ENCODE measurements at regions not wholly inside any gene's neighbourhood (a gene's known extent, or its start where the extent isn't known, plus 50 kb on each side); places are given as distances from the start of the nearest gene placed in this dataset.

DNA sequence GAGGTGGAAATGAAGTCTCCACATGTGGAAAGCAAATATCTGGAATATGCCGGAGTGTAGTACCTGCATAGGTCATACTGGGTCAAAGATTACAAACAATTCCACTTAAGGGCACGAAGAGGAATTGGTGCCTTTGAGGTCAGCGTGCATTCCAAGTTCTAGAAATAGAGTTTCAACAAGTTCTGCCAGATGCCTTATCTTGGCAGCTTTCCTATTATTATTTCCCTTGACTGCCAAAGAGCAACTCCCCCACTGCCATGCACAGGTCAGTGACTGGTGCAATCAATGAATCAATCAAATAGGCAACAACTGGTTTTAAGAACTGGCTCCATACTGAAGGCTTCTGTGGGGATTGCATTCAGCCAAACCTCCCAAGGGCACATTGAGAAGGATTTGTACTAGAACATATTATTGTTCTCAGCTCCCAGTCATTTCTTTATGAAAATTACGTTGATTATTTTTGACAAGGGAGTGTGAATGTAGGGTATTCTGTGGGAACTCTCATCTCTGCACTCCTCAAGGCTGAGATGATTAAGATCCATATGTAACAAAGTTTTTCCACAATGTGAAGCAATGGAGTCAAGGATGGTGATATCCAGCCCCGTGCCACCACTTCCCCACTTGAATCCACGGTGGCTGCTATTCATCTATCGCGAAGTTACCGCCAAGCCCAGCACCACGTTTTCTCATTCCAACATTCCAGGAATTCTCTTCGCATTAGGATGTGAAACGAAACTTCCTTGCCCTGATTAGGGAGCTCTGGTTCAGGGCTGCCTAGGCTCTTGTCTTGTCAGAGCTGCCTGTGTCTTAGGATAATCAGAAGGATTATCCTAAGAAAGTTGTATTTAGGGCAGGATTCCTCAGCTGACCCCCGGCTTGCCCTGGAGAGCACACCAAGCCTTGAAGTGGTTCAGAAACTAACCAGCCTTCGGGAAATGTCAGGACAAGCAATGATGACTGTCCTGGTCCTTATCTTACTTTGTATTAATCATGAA lies 115.1 kb upstream of the PCED1B start:
- in situ Hi-C loops (cut with HindIII; ENCODE audit: extremely low pct_ligation_motif_present, low pct_unique_long_range_greater_than_20kb) (no loop called here), intact Hi-C loops (cut with micrococcal nuclease; ENCODE audit: unreplicated experiment) (no loop called here)
- no peaks in the 10 kb centered on the region for H3K36me3 ChIP-seq (replicated peaks in 1 of 2; ENCODE audit: control insufficient read depth in 1 of 2, insufficient read depth in 2 of 2, low read length in 2 of 2)
- no peak overlapping the region for H3K27ac ChIP-seq (ENCODE audit: extremely low read length, insufficient read depth, low read length)
- H3K4me1 ChIP-seq (ENCODE audit: insufficient read depth, low read length), result peaks cover 4% of the 10 kb centered on the region
- no peaks in the 10 kb centered on the region for H4K20me1 ChIP-seq (ENCODE audit: insufficient read depth, low read length)
- no peak overlapping the region for H2AFZ ChIP-seq (ENCODE audit: low read length)
- DNase-seq (ENCODE audit: low spot score) (no peak), FAIRE-seq (no peak), ATAC-seq (no peak)
- no peak overlapping the region for H3K9ac ChIP-seq (ENCODE audit: insufficient read depth, low read depth, low read length)
- H3K27me3 ChIP-seq (ENCODE audit: control insufficient read depth in 1 of 2, insufficient read depth in 2 of 2, low read length in 2 of 2), result peaks cover 0 to 1% of the 10 kb centered on the region in 2 experiments; a peak in 1 of 5 replicates
- no peak overlapping the region for H3K4me3 ChIP-seq (replicated peaks in 1 of 3; ENCODE audit: insufficient read depth in 1 of 3, low read depth in 2 of 3, low read length in 3 of 3)
- no TSS peak for BruUV-seq (replicated peaks)
- H3K9me3 ChIP-seq (ENCODE audit: low read length), result no peaks in the 10 kb centered on the region
- WGBS (ENCODE audit: low lambda C conversion rate), result 33% methylated on average over 14 of the region's 14 CpGs
- CTCF ChIA-PET (ENCODE audit: low intra/inter-chr PET ratio, low total read pairs), result no interaction called here
- POLR2A ChIA-PET, result interaction anchor here (0.6 kb wide), 1 partner anchor 433 kb away, joined by 3 read pairs; no protein-coding TSS in a partner anchor
- no peaks in the 10 kb centered on the region for H3K79me2 ChIP-seq (ENCODE audit: insufficient read depth, low read length)
- H3K4me2 ChIP-seq (ENCODE audit: low read depth, low read length), result no peak overlapping the region
- TF ChIP-seq, protein P1, sequence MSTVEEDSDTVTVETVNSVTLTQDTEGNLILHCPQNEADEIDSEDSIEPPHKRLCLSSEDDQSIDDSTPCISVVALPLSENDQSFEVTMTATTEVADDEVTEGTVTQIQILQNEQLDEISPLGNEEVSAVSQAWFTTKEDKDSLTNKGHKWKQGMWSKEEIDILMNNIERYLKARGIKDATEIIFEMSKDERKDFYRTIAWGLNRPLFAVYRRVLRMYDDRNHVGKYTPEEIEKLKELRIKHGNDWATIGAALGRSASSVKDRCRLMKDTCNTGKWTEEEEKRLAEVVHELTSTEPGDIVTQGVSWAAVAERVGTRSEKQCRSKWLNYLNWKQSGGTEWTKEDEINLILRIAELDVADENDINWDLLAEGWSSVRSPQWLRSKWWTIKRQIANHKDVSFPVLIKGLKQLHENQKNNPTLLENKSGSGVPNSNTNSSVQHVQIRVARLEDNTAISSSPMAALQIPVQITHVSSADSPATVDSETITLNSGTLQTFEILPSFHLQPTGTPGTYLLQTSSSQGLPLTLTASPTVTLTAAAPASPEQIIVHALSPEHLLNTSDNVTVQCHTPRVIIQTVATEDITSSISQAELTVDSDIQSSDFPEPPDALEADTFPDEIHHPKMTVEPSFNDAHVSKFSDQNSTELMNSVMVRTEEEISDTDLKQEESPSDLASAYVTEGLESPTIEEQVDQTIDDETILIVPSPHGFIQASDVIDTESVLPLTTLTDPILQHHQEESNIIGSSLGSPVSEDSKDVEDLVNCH (CRISPR knock-in tag; IDR thresholded peaks at IDR 0.05), result no peak
- TF ChIP-seq HDAC2 (CRISPR knock-in tag; IDR thresholded peaks at IDR 0.05) (no peak), ZNF329 (CRISPR knock-in tag; IDR thresholded peaks at IDR 0.05; ENCODE audit: low read depth) (no peak), TRAFD1 (CRISPR knock-in tag; IDR thresholded peaks at IDR 0.05; ENCODE audit: borderline replicate concordance) (no peak), HES4 (CRISPR knock-in tag; IDR thresholded peaks at IDR 0.05; ENCODE audit: borderline replicate concordance) (no peak), HMGA1 (CRISPR knock-in tag; conservative IDR thresholded peaks at IDR 0.05) (no peak), ZNF101 (CRISPR knock-in tag; IDR thresholded peaks at IDR 0.05; ENCODE audit: borderline replicate concordance, low read depth) (no peak), MBNL3 (CRISPR knock-in tag; conservative IDR thresholded peaks at IDR 0.05) (no peak), ZBTB20 (CRISPR knock-in tag; IDR thresholded peaks at IDR 0.05; ENCODE audit: borderline replicate concordance, low read depth) (no peak), ATF7 (IDR thresholded peaks at IDR 0.05) (no peak), ATF7 (CRISPR knock-in tag; IDR thresholded peaks at IDR 0.05) (no peak)
- TF ChIP-seq, protein P2, sequence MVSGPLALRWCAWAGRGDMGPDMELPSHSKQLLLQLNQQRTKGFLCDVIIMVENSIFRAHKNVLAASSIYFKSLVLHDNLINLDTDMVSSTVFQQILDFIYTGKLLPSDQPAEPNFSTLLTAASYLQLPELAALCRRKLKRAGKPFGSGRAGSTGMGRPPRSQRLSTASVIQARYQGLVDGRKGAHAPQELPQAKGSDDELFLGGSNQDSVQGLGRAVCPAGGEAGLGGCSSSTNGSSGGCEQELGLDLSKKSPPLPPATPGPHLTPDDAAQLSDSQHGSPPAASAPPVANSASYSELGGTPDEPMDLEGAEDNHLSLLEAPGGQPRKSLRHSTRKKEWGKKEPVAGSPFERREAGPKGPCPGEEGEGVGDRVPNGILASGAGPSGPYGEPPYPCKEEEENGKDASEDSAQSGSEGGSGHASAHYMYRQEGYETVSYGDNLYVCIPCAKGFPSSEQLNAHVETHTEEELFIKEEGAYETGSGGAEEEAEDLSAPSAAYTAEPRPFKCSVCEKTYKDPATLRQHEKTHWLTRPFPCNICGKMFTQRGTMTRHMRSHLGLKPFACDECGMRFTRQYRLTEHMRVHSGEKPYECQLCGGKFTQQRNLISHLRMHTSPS (CRISPR knock-in tag; IDR thresholded peaks at IDR 0.05; ENCODE audit: low read depth), result no peak

Data from HepG2 (cell line).